Transverse colon (tissue), 4 donors: ENCODE measurements at regions not wholly inside any gene's neighbourhood (a gene's known extent, or its start where the extent isn't known, plus 50 kb on each side); places are given as distances from the start of the nearest gene placed in this dataset.

Experiments used
- DNase-seq: peaks from one replicate; pipeline ENCODE4 v3.0.0-alpha.2; 2019
- H3K27ac ChIP-seq, 4 donors: fragments of 200-600 bp; sonication (generic); 2 replicates each; pipeline ENCODE4 v1.5.1; 2016 to 2018; ENCODE audit warnings: inconsistent platforms in 4 of 4
- H3K27me3 ChIP-seq: fragments of 200-600 bp; sonication (generic); 2 replicates; pipeline ENCODE4 v1.5.1; 2017; ENCODE audit warnings: inconsistent platforms
- H3K36me3 ChIP-seq, 4 donors: fragments of 200-600 bp; sonication (generic); 2 replicates each; pipeline ENCODE4 v1.5.1; 2017 to 2019; ENCODE audit warnings: inconsistent platforms in 4 of 4
- H3K4me1 ChIP-seq, 4 donors: fragments of 200-600 bp; sonication (generic); 2 replicates each; pipeline ENCODE4 v1.5.1; 2017 to 2020; ENCODE audit warnings: inconsistent platforms in 4 of 4
- H3K4me3 ChIP-seq, 4 donors: fragments of 200-600 bp; sonication (generic); 1 replicate in 1 of 4; 2 replicates in 3 of 4; pipeline versions ENCODE4 v1.5.1 to v1.6.1; 2017 to 2019; ENCODE audit warnings: inconsistent platforms in 4 of 4
- H3K9me3 ChIP-seq, 2 donors: fragments of 200-600 bp; sonication (generic); 2 replicates each; pipeline ENCODE4 v1.5.1; 2017 to 2019; ENCODE audit warnings: inconsistent platforms in 2 of 2
- CTCF ChIP-seq, 5 experiments: fragments of 200-600 bp in 3 of 5; fragments of 450-650 bp in 2 of 5; sonication (generic) in 3 of 5; IDR thresholded peaks; 1 replicate in 2 of 5; 2 replicates in 3 of 5; pipeline ENCODE4 v1.5.1; 2016 to 2017; ENCODE audit warnings: antibody characterized with exemption in 5 of 5, inconsistent platforms in 3 of 5, mild to moderate bottlenecking in 2 of 5, moderate library complexity in 1 of 5
- EP300 ChIP-seq: sonication (generic); formaldehyde crosslinking; IDR thresholded peaks from one replicate; pipeline ENCODE4 v1.6.1; 2017; ENCODE audit warnings: antibody characterized with exemption, low read depth
- POLR2A ChIP-seq: fragments of 450-650 bp; IDR thresholded peaks from one replicate; pipeline ENCODE4 v1.6.1; 2016; ENCODE audit warnings: antibody characterized with exemption, mild to moderate bottlenecking, moderate library complexity
- POLR2AphosphoS5 ChIP-seq, 3 donors: sonication (generic); formaldehyde crosslinking; IDR thresholded peaks; one replicate each; pipeline ENCODE4 v1.6.1; 2016; ENCODE audit warnings: antibody characterized with exemption in 3 of 3
- WGBS, 2 donors: methylation state at CpG; one replicate each; pipeline ENCODE4 v1.1.5; 2018; ENCODE audit warnings: low coverage in 1 of 2; 5-methylcytosine and 5-hydroxymethylcytosine counted together
- in situ Hi-C, 4 donors: fragments of 200-750 bp; cut with MboI; loops; one replicate each; pipeline versions ENCODE4 v1.15.0 to v1.15.1; 2017; ENCODE audit warnings: low sequenced_read_pairs in 3 of 4, low pct_ligation_motif_present in 1 of 4, low pct_unique_long_range_greater_than_20kb in 1 of 4
- intact Hi-C: fragments of 100-400 bp; cut with DNase I; formaldehyde crosslinking; loops from one replicate; pipeline ENCODE4 v1.15.1; 2023; ENCODE audit warnings: low total_unique reads

DNA sequence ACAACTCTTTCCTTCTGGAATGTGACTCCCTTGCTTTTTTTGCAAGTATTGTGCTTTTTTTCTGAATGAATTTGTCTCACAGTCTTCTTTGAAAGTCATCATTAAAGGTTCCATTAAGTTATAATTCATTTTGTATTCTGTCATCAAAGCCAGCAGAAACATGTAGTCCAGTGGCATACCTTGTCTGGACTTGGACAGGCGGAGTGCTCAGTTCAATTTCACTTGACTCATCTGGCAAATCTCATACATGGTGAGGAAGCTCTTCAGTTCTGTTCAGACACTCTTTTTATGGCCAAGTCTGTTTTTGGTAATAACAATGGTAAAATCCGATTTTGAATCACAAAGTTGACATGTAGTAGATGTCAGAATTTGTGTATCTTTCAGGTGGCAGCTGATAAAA lies 260.8 kb upstream of the OPRM1 start:
- DNase-seq = no peak
- Histone ChIP-seq H3K9me3 (no peaks in the 10 kb centered on the region), H3K4me3 (no peak overlapping the region), H3K27ac (no peak overlapping the region), H3K4me1 (no peaks in the 10 kb centered on the region), H3K27me3 (no peaks in the 10 kb centered on the region), H3K36me3 (no peaks in the 10 kb centered on the region)
- intact Hi-C loops (no loop called here), in situ Hi-C loops (no loop called here)
- TF ChIP-seq POLR2AphosphoS5 (IDR thresholded peaks at IDR 0.05) (no peak), POLR2A (no peak), CTCF (IDR thresholded peaks at IDR 0.05) (no peak), EP300 (no peak)
- WGBS, 2 donors = 40 to 60% methylated on average over 1 to 2 of the region's 2 CpGs

GRCh38 chr6:153771577-153771976 lies 267.5 kb upstream of the OPRM1 start:
- Histone ChIP-seq H3K4me3 (no peak overlapping the region), H3K36me3 (no peaks in the 10 kb centered on the region), H3K27me3 (no peaks in the 10 kb centered on the region), H3K9me3 (no peaks in the 10 kb centered on the region), H3K27ac (no peak overlapping the region), H3K4me1 (no peaks in the 10 kb centered on the region)
- no peak for TF ChIP-seq POLR2A
- no peak for TF ChIP-seq CTCF (IDR thresholded peaks at IDR 0.05)
- TF ChIP-seq POLR2AphosphoS5 (IDR thresholded peaks at IDR 0.05) = no peak
- TF ChIP-seq EP300 = no peak
- intact Hi-C loops = no loop called here
- in situ Hi-C loops = no loop called here
- DNase-seq = no peak

GRCh38 chr6:153767127-153767526 lies 271.9 kb upstream of the OPRM1 start:
- intact Hi-C loops (no loop called here), in situ Hi-C loops (no loop called here)
- H3K9me3 ChIP-seq = no peaks in the 10 kb centered on the region
- H3K36me3 ChIP-seq = no peaks in the 10 kb centered on the region
- no peak for DNase-seq
- TF ChIP-seq CTCF (IDR thresholded peaks at IDR 0.05) (no peak), POLR2A (no peak), EP300 (no peak), POLR2AphosphoS5 (IDR thresholded peaks at IDR 0.05) (no peak)
- H3K4me3 ChIP-seq = no peak overlapping the region
- H3K4me1 ChIP-seq = no peaks in the 10 kb centered on the region
- no peaks in the 10 kb centered on the region for H3K27me3 ChIP-seq
- WGBS, 2 donors = 67 to 74% methylated on average over 5 of the region's 5 CpGs
- H3K27ac ChIP-seq = no peak overlapping the region

GRCh38 chr6:153758516-153758915 lies 280.5 kb upstream of the OPRM1 start:
- Histone ChIP-seq H3K27me3 (no peaks in the 10 kb centered on the region), H3K27ac (no peak overlapping the region), H3K4me3 (no peak overlapping the region), H3K9me3 (no peaks in the 10 kb centered on the region), H3K36me3 (no peaks in the 10 kb centered on the region), H3K4me1 (no peaks in the 10 kb centered on the region)
- WGBS, 2 donors = 60% methylated on average over 2 of the region's 2 CpGs; no CpG with 5 or more reads in 1 of the 2 donors
- in situ Hi-C loops (no loop called here), intact Hi-C loops (no loop called here)
- DNase-seq = no peak
- TF ChIP-seq EP300 (no peak), POLR2AphosphoS5 (IDR thresholded peaks at IDR 0.05) (no peak), CTCF (IDR thresholded peaks at IDR 0.05) (no peak), POLR2A (no peak)
